COLO668 (cell line): ENCODE measurements at regions not wholly inside any gene's neighbourhood (a gene's known extent, or its start where the extent isn't known, plus 50 kb on each side); places are given as distances from the start of the nearest gene placed in this dataset.

Experiments used
- DNase-seq: peaks from one replicate; lab custom pipeline; 2025; ENCODE audit not compliant: unreplicated experiment; lab: John Stamatoyannopoulos, UW

DNA sequence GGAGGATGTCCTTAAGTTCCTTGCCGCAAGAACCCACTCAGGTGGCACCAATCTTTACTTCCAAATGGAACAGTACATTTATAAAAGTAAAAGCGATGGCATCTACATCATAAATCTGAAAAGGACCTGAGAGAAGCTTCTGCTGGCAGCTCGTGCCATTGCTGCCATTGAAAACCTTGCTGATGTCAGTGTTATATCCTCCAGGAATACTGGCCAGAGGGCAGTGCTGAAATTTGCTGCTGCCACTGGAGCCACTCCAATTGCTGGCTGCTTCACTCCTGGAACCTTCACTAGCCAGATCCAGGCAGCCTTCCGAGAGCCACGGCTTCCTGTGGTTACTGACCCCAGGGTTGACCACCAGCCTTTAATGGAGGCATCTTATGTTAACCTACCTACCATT, 191.7 kb downstream of the TRIM27 start:
- no peak for DNase-seq

DNA sequence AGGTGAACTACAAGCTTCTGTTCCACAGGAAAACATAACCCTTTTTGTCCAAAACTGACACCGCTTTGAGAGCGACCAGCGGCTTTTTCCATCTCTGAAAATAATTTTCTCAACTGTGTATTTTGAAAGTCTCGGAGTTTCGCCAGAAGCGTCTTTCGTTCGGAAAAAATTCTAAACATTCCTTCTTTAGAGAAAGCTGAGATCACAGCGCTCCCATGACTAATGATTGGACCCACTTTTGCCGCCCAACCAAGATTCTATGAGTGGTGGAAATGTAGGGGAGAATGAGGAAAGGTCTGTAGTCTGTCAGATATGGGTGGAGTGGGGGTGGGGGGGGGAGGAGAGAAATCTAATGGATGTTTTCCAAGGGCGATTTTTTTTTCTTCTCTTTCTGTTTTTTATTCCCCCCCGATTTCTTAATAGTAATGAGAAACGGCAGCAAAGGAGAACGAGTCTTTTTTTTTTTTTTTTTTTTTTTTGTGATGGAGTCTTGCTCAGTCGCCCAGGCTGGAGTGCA, 189.3 kb downstream of the TRIM27 start:
- no peak for DNase-seq

DNA sequence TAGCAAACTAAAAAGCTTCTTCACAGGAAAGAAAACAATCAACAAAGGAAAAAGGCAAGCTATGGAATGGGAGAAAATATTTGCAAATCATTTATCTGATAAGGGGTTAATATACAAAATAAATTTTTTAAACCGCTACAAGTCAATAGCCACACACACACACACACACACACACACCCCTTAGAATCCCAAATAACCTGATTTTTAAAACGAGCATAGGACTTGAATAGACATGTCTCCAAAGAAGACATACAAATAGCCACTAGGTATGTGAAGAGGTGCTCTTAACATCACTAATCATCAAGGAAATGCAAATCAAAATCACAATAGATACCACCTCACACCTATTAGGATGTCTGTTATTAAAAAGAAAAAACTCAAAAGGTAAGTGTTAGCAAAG, 187.7 kb downstream of the TRIM27 start:
- DNase-seq = no peak

DNA sequence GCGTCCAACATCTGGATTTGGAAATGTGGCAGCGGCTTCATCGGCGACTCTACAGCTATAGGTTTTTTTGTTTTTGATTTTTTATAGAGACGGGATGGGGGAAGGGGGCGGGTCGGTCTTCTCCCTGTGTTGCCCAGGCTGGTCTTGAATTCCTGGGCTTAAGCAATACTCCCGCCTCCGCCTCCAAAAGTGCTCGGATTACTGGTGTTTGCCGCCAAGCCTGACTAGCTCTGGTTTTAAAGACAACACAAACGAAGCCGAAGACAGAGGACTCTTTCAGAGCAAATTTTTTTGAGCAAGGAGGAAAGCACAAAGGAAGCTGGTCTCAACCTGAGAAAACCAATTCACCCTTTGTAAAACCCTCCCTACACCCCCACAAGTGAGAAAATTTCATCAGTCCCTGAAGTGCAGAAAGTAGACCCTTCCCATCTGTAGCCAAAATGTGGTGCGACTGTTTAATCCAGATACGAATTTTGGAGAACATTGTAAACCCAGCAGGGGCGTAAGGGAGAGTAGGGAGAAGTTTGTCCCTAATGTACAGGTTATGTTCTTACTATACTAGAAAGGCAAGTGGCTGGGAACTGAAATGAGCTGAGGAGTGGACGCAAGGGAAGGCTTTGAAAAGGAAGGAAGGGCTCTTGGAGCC, 185.9 kb downstream of the TRIM27 start:
- no peak for DNase-seq

DNA sequence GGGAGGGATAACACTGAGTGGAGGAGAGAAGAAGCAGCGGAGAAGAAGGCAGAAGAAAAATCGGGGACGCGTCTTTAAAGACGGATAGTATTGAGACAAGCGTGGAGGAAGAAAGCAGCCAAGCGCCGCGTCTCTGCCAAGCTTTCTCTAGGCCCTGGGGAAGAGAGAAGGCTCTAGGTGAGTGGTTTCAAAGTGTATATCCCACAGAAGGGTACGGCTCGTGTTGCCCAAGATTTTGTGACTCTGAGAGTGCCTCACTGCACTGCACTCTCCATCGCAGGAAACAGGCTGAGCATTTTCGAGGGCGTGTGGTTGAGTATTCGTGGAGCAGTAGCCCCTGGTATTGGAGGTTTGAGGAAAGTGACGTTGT, 185.4 kb downstream of the TRIM27 start:
- no peak for DNase-seq

DNA sequence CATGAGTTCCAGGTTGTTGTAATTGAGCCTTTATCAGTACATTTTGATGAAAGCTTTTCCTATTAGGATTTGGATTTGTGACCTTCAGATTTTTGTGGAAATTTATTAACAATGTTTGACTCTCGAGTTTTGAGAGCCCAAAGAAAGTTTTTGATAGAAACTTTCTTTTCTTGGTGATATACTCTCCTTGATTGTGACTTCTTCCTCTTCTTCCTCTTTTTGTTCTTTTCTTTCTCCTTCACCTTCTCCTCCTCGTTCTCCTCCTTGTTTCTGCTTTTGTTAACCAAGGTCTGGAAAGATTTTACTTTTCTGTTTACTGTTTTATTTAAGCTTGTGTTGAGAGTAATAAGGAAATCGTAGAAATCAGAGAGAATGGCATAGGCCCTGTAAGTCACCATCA, 182.4 kb downstream of the TRIM27 start:
- no peak for DNase-seq

DNA sequence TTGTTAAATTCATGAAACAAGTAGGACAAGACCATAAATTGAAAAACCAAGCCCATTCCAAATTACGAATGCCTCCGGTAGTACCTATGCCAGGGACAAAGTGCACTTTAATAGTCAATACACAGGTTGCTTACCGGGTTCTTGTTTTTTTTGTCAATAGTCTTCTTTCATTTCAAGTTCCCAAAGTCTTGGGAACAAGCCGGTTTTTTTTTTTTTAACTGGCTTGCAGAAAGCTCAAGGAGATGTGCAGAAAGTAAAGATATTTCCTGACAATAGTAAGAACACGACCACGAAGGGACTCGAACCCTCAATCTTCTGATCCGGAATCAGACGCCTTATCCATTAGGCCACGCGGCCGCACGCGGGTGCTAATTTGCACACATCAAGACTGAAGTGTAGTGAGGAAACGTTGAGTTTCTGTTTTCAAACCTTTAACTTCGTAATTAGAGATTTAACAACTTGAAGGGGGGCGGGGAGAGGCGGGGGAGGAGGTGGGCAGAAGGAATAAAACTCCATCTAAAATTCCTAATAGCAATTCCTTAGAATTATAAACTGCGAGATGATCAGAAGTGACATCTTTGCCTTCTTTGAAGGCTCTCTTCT, 181.0 kb downstream of the TRIM27 start:
- DNase-seq = no peak

DNA sequence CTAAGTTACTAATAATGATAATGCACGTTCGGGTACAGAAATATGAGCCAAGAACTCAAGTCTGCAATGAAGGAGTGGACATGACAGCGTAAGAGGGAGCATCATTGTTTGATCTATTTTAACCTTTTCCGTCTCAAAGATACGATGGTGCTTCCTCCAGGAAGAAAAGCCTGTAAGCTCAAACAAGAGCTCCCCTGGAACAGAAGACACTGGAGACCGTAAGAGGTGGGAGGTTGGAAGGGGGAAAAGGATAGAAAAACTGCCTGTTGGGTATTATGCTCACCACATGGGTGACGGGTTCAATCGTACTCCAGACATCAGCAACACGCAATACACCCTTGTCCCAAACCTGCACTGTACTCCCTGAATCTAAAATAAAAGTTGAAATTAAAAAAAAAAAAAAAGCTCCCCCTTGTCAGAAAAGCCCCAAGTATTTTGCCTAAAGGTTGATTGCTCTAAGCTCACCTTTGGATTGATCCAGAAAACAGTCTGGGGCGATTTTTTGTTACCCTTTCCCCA, 180.5 kb downstream of the TRIM27 start:
- DNase-seq = no peak

DNA sequence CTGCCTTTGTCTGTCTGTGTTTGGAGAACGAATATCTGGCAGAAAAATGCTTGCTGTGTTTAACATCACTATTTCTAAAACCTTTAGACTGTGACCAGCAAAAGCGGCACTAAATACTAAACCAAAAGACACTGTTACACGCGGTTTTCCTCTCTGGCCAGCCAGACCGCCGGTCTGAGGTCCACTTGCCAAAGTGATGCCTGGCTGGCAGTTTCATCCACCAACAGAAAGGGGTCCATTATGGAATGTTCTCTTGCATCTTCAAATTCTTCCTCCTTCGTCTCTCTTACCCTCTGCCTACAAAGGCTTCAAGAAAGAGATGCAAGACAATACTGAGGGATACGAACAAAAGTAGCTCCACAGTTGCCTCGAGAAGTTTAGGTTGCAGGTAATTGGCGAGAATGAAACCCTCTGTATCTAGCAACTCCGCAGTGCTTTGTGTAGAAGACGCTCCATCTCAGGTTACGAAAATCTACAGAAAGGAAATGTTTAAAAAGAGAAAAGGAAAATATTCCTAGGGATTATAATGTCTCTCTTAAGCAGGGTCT, 176.6 kb downstream of the TRIM27 start:
- no peak for DNase-seq

DNA sequence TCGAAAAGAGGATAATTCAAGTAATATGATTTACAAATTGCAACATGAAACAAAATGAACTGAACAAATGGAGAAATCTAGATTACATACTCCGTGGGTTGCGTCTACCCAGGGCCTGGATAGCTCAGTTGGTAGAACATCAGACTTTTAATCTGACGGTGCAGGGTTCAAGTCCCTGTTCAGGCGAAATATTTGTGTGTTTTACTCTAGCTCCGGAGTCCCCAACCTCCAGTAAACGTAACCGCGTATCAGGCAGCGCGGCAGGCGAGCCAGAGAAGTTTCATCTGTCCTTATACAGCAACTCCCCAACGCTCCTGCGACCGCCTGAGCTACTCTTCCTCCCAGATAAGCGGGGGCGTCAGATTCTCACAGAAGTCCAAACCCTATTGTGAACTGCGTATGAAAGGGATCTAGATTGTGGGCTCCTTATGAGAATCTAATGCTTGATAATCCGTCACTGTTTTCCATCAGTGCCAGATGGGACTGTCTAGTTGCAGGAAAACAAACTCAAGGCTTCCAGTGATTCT, 176.1 kb downstream of the TRIM27 start:
- DNase-seq = peak; percentile 4

DNA sequence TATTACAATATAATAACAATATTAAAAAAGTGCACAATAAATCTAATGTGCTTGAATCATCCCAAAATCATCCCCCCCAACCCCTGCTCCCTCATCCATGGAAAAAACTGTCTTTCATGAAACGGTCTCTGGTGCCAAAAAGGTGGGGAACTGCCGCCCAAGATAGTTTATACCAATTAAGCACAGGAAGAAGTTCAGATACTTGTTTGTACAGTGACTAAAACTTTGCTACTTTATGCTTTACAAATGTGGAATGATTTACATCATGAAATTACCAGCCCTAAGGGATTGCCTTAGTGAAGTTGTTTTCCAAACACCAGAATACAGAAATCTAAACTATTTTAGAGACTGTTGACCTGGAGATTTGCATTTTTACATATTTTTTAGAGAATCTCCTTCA, 175.6 kb downstream of the TRIM27 start:
- no peak for DNase-seq

DNA sequence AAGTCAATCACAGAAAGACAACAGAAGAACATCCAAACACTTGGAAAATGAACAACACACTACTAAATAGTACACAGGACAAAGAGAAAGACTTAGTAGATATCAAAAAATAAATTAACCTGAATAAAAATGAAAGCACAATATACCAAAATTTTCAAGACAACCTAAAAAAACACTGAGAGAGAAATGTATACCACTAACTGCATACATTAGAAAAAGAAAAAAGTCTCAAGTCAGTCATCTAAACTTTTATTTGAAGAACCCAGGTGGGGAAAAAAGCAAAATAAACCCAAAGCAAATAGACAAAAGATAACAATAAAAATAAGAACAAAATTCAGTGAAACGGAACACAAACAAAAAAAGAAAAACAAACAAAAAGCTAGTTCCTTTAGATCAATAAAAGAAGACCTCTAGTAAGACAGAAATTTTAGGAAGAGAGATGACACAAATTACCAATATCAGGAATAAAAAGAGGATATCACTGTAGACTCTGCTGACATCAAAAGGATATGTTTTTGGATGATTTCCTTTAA, 172.8 kb downstream of the TRIM27 start:
- no peak for DNase-seq

DNA sequence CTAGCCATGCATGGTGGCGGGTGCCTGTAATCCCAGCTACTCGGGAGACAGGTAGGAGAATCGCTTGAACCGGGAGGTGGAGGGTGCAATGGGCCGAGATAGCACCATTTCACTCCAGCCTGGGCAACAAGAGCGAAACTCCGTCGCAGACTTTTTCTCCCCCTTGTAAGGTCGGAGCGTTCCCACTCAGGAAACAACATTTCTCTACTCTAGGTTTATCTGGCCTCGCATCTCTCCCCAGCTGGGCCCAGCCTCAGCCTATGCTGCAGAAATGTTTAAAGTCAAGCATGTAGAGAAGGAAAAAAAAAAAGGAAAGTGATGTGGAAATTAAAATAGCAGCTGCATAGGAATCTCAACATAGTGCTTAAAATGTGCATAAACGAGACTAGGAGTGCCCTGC, 172.3 kb downstream of the TRIM27 start:
- DNase-seq = no peak

DNA sequence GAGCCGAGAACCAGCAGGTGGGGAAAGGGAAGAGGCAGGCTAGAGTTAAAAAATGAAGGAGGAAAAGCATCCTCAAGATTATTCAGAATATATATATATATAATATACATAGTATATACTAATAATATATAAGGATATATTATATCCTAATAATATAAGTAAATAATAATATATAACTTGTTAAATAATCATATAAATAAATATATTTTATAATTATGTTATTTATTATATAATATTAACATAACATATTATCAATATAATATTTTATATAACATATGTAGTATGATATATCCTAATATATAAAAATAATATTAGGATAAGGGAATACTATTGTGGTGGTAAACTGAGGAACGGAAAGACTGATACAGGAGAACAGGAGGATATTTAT, 171.8 kb downstream of the TRIM27 start:
- no peak for DNase-seq

DNA sequence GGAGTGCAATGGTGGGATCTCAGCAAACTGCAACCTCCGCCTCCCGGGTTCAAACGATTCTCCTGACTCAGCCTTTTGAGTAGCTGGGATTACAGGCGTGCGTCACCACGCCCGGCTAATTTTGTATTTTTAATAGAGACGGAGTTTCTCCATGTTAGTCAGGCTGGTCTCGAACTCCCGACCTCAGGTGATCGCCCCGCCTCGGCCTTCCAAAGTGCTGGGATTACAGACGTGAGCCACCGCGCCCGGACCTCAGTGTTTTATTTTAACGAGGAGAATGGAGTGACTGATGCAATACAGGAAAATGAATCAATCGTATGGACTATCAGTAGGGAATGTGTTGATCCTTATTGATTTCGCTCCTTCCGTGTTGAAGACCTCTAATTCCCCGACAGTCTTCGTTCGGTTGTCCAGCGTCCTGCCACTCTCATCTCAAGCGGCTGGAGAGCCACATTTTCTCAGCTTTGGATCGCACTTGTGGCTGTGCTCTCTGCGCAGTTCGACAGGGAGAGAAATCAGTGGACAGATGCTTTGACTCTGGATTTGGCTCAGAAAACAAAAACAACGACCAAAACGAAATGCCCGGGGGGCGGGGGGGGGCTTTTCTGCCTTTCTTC, 166.2 kb downstream of the TRIM27 start:
- no peak for DNase-seq

DNA sequence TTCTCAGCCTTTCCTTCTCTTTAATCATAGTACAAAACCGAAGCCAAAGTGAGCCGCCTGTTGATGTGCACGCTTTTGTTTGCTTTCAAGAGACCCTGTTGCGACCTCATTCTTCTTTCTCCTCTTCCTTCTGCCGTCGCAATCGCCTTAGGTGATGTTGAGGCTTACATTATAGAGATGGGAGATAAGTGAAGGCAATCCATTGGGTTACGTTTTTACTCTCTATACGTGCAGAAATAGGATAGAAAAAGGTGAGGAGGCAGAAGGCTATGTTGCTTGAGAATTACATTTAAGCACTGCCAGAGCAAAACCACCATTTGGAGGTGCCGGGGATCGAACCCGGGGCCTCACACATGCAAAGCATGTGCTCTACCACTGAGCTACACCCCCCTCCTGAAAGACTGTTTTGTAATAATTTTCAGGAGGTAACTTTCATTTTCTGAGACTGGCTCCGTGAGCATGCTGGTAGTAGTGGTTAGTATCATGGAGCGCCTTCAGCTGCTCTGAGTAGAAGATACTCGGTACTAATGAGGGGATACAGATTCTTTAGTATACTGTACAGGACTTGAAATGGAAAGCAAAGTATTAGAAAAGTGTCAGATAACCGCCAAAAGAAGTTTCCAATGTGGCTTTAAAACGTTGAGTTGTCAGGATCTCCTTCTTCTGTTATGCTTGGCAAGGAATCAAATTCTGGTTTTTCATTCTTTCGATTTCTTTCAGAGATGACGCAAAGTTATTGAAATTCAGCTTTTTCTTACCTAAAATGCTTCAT, 165.6 kb downstream of the TRIM27 start:
- no peak for DNase-seq

DNA sequence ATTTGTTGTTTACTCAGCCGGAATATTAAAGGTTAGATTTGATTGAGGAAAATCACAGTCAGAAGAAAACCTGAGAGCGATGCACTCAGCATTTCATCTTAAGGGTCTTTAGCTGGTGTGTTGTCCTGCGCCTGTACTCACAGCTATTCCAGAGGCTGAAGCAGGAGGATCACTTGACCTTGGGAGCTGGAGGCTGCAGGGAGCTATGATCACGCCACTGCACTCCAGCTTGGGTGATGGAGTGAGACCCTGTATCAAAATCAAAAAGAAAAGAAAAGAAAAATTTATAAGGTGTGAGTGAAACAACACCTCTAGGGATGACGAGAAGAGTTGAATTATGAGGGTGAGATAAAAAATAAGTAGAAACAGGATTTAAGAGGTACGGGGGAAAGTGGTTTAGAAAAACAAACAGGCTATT, 165.0 kb downstream of the TRIM27 start:
- no peak for DNase-seq

DNA sequence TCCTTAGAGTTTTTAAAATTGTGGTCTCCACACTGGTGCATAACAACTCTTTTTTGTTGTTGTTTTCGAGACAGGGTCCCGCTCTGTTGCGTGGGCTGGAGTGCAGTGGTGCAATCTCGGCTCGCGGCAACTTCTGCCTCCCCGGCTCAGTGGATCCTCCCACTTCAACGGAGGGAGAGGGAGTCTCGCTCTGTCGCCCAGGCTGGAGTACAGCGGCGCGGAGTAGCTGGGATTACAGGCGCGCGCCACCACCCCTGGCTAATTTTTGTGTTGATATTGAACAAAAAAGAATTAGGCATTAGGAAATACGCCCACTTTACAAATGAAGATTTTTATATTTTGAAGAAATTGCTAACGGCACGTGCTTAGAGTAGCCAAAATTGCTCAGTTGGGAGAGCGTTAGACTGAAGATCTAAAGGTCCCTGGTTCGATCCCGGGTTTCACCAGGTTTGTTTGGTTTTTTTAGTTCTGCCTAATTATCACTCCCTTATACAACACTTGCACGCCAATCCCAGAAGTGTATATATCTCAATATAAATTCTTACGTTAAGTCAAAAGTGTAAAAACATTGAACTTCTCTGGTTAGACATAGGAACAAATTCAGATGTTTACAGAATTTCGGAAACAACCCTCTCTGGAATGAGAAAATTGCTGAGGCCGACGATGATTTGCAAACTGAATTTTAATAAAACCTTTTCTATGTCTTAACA, 159.6 kb downstream of the TRIM27 start:
- DNase-seq = no peak

DNA sequence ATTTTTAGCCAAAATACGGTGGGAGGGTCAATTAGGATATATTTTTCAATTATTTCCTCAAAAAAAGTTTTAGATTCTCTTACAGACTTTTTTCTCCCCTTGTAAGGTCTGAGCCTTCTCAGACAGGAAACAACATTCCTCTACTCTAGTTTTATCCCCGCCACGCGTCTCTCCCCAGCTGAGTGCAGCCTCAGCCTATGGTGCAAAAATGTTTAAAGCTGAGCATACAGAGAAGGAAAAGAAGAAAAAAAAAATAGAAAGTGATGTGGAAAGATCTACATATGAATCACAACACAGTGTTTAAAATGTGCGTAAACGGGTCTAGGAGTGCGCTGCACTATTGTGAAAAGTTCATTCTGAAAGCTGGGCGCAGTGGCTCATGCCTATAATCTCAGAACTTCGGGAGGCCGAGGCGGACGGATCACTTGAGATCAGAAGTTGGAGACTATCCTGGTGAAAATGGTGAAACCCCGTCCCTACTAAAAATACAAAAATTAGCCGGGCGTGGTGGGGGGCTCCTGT, 159.0 kb downstream of the TRIM27 start:
- DNase-seq = no peak

DNA sequence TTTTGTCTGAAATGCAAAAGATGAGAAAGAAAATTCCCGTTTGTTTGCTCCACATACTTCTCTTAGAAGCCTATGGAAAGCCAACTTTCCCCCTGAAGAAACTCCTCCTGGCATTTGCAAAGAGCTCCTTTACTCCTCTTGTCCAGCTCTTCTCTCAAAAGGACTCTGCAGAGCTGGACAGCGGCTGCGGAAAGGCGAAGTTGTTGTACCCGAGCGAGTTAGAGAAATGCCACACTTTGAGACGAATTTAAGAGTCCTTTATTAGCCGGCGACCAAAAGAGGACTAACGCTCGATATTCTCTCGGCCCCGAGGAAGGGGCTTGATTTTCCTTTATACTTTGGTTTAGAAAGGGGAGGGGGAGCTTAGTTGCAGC, 157.8 kb downstream of the TRIM27 start:
- DNase-seq = no peak
